COLO829 (cell line): ENCODE measurements at regions not wholly inside any gene's neighbourhood (a gene's known extent, or its start where the extent isn't known, plus 50 kb on each side); places are given as distances from the start of the nearest gene placed in this dataset.
"Not testable (repeated sequence)": the region's sequence is repeated elsewhere in the genome, so short reads cannot be mapped to it uniquely, and the experiment has no call there.

ENCODE experiments used
- DNase-seq: peaks from one replicate; pipeline ENCODE4 v3.0.0; 2012; ENCODE audit warnings: low spot score

DNA sequence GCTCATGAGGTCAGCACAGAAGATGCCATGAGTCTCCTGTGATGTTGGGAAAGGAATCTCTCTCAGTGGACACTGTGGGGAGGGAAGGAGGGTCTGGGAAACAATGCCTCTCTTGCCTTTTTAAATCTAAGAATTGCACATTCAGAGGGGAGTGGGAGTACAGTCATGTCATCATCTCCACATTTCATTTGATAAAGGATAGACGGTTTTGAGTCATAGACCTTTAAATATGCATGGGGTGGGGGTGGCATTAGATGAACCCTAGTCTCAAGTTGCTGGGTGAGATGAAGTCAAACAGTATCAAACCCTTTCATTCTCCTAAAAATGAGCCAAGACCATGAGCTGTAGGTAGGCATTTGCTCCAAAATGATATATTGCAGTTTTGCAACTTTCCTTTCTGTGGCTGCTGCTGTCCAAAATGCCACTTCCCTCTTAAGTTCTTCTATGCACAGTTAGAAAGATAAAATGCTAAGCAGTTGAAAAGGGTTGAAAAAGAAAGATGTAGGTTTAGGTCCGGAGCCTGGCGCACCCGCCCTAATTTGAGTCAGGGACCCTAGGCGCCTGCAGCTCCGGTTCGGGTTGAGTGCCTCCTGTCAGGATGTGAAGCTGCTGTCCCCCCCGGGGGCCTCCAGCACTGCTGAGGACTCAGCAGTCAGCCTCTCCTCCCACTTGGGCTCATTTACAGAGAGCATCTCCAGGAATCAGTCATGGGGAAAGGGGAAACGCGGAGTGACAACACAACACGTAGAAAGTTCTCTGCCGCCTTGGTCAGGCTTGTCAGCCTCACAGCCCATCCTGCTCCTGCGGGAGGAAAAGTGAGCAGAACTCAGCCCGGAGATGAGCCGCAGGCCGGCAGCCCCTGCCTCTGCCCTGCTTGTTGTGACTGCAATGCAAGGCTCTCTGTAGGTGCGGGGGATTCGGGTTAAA lies 479.3 kb upstream of the RUNX1 start:
- no peak for DNase-seq

DNA sequence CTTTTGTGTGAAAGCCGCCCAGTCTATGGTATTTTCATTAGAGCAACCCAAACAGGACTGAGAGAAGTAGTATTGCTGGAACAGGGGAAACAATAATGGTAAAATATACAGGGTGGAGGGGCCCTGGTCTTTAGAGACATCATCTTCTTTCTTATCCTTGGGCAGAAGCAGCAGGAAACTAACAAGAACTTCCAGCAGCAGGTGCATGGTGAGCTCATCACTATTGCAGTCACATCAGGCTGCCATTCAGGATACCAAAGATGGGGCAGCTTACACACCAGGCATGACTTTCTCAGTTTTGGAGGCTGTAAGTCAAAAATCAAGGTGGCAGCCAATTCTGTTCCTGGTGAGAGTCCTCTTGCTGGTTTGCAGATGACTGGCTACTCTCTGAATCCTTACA lies 478.3 kb upstream of the RUNX1 start:
- no peak for DNase-seq

DNA sequence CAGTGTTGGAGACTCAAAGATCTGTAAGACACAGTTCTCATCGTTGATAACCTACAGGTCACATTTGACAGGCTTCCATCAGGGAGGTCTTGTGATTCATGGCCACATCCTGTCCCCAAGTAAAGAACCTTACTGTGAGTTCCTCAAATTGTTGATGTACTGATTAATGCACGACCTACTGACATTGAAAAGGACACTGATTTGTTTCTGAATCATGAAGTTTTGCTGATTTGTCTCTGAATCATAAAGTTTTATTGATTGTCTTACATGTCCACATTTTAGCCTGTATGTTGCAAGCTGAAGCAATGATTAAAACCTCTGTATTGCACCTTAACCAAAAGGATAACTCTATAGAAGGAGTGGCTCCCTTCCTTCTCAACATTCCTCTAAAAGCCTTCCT lies 476.3 kb upstream of the RUNX1 start:
- DNase-seq, result no peak

DNA sequence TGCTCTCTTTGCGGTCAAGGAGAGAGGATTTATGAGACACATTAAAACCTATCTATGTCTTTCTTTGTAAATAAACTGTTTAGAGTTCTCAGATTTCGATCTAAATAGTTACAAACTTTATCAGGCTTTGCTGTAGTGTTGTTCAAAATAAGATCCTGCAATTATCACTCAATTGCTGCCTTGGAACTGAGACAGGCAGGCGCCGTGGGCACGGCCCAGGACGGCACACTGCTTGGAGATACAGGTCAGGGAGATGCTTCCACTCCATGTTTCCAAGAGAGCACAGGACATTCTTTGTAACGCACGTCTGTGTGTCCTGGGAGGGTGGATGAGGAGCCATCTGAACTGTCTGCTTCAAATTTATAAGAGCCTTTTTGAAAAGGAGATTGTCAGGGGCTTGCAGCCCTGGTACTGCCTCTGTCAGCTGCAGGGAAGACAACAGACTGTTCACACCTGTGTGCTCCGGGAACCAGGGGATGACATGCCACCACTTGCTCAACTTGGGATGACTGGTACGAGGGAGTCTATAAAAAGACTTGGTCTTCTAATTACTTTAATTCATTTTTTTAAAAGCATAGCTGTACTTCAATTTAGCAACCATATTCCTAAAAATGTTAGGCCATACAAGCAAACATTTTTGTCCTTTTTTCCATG lies 472.9 kb upstream of the RUNX1 start:
- no peak for DNase-seq

DNA sequence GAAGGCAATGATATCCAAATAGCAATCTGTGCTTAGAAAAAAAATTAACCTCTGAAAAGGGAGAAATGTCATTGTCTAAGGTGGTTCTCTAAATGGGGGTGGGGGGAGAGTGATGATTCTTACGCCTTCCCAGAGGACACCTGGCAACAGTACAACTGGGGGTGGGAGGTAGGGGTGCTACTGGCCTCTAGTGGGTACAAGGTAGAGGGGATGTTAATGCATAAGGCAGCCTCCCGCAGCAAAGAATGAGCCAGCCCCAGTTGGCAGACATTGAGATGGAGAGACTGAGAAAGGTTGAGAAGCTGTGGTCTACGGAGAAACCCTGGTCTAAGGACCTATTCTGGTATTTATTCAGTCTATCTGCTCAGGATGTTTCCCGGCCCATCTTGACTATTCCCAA lies 472.2 kb upstream of the RUNX1 start:
- DNase-seq, result no peak

DNA sequence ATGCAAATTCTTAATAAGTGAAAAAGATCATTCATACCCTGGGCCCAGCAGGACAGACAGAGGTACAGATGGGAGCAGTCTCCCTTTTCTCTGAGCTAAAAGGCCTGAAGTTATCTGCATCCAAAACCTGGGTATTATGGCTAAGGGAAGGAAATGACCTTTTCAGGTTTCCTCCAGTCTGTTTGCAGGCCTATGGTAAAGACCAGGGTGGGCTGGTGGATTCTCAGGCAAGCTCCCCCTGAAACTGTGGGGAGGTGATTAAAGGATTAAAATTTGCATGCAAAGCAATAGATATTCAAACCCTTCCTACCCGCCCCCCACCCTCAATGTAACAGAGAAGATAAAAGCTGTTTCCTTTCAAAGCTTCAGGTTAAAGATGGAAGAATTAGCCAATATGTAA lies 471.8 kb upstream of the RUNX1 start:
- DNase-seq, result no peak

DNA sequence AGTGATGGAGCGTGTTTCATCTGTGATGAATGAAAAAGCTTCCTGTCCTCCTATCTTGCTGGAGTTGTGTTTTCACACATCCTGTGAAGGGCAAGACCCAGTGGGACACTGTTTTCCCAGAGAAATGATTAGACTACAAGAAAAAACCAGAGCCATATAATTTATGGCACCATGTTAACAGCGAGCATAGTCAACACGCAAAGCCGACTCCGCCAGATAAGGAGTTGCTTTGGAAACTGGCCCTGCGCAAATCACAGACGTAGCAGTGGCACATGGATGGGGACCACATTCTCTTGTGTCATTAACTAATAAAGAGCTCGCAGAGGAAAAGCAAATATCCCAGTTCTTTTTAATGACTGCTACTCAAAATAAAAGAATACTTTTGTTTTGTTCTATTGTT lies 471.2 kb upstream of the RUNX1 start:
- no peak for DNase-seq

DNA sequence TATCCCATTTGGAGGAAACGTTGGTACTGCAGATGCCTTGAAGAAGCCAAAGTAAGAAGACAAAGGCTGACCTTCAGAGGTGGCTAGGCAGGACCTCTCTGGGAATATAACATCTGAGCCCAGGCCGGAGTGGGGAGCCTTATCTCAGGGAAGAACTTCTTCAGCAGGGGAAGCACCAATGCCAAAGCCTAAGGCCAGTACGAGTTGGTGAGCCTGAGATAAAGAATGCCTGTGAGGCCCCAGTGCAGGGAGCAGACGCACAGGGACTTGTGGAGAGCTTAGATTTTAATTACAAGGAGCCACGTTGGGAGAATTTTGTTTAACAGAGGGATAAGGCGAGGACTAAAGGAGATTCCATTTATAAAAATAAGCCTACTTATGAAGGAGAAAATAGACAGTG lies 468.8 kb upstream of the RUNX1 start:
- no peak for DNase-seq

DNA sequence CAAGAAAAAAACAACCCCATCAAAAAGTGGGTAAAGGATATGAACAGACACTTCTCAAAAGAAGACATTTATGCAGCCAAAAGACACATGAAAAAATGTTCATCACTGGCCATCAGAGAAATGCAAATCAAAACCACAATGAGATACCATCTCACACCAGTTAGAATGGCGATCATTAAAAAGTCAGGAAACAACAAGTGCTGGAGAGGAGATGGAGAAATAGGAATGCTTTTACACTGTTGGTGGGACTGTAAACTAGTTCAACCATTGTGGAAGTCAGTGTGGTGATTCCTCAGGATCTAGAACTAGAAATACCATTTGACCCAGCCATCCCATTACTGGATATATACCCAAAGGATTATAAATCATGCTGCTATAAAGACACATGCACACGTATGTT lies 467.2 kb upstream of the RUNX1 start:
- not testable (repeated sequence) for DNase-seq

DNA sequence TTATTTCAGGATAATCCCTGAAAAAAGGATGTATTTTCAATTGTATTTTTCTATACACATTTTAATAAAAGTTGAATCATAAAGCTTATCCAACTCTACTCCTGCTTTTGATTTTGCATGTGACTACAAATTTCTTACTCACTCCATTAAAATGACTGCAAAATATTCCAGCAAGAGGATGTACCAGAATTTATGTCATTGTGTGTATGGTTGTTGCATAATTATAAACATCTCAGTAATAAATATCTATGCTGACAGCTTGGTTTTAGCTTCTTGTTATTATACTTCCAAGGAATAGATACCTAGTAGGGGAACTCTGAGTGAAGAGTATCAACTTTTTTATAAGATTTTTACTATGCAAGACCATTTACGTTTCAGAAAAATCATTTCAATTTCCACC lies 463.2 kb upstream of the RUNX1 start:
- DNase-seq, result no peak

DNA sequence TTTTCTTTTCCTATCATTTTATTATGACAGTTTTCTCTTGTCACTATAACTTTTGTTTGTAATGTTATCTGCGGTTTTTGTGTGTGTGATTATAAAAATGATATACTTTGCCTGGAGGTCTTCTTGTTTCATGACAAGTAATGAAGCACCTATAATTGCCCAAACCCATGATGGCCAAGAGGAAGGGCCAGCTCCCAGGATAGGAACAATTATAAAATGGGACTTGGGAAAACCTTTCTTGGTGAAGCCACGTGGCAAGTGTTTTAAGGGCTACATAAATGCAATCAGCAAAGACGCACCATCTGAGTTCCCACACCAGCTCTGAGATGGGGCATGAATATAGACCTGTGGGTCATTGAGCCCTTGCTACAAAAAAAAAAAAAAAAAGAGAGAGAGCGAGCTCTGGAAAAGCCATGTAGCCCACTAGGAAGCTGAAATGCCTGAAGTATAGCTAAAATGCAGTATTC lies 462.6 kb upstream of the RUNX1 start:
- peak; percentile 20 for DNase-seq

DNA sequence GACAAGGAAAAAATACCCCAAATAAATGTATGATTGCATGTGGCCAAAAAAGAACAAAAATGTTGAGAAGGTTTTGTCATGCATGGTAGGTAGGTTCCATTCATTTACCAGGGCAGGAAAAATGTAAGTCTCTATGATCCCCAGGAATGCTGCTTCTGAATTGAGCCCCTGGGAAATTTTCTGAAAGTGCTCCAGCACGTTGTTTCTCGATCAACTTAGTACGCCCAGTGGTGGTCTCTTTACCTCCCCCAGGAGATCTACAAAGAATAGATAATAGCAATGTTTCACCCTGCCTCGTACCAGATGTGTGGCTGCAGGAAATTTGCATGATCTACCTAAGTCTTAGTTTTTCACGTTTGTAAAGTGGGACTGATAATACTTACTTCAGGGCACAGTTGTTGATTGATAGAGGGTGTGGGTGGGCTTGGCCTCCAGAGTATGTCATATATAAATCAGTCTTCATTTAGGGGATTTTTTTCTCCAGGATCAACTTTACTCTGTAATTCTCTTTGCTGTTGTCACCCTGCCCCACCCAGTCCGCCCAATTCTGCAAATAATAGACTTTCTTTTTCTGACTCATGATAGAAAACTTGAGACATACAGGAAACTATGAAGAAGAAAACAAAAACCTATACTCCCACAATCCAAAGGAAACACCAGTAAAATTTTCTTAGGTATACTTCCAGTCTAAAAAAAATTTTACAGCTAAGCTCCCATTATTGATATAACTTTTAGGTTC lies 462.0 kb upstream of the RUNX1 start:
- DNase-seq, result peak; percentile 17

DNA sequence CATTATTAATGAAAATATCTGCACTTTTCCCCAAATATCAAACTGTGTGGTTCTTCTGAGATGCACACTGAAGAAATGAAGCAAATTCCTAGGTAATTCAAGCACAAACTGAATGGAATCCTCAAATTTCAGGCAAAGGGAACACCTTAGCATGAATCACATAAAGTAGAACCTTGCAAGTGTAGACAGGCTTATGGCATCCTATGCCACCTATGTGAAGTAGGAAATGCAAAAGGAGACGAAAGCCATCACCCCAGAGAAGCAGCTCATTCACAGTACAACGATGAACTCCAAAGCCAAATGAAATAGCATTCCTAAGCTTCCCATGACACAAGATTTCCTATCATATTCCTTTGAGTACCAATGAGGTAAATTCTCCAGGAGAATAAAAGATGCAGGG lies 461.2 kb upstream of the RUNX1 start:
- DNase-seq, result no peak

DNA sequence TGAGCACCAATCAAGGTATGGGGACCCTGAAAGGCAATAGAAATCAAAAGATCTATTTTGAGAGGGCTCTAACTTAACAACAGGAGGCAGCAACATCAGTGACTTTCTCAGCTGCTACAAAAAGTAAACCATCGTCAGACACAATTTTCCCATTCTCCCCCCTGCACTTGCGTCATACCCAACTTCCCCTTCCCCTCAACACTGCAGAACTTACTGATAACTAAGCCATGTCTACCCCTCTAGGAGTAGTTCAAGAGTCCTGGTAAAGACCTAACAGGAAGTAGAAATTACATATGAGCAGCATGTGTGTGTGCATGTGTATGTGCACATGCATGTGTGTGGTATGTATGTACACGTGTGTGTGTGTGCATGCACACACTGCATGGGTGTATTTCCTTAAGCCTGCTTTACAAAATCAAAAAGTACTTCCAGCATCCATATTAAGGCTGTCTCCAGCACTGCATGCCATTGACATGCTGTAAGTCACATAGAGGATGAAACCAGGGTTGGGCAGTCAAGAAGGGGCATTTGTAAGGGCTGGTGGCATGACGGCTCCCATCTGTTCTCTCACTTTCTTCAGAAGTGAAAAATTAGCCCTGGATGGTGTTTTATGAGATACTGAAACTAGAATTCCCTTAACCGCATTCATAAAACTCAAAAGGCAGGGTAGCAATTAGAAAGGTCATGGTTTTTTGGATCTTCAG lies 460.1 kb upstream of the RUNX1 start:
- no peak for DNase-seq

DNA sequence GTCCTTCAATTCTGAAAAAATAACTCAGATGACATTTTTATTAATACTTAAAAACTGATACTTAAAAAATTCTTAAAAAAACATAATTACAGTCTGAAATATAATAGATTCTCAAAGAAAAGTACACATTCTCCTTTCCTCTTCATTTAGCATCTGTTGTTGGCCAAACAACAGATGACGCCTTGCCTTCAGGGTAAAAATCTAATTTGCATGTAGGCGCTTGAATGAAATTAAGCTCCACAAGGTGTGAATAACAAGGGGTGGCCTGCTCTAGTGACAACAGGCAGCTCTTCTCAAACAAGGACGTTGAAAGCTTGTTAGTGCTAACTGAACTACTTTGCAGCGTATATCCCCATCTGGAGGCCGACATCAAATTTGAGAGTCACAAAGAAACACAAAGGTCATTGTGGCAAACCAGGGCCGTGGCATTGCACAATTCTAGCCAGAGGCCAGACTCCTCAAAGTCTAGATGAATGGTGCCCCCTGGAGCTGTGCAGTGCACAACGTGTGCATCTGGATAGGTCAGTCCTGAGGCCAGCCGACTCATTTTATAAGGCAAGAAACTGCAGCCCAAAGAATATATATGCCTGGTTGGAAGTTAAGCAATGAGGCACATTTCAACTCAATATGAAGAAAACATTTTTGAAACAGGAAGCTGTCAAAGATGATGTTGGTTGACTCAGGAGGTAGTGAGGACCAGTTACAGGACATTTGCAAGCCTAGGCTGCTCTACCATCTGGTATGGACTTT lies 459.2 kb upstream of the RUNX1 start:
- DNase-seq, result peak; percentile 75

DNA sequence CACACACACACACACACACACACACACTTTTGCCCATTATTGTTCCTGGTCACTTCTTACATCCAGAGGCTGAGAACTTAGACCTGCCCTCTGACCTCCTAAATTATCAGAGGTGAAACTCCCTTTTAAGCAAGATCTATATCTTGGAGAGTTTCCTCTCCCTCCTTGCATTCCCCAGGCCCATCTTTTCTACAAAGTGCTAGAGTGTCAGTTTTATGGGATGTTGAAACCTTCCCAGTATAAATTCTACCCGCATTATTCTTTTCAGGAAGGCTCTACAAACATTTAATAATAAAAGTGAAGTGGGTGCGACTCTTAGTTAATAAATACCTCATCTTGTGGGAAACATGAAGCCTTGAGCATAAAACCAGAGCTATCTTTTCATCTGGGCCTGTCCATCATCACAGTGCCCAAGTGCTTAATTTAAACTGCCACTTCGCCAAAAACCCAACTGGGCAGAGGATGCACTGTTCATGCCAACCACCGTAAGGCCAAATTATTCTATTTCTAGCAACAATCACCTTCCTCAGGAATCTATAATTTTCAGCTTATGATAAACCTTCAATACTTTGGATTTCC lies 458.2 kb upstream of the RUNX1 start:
- DNase-seq, result no peak

DNA sequence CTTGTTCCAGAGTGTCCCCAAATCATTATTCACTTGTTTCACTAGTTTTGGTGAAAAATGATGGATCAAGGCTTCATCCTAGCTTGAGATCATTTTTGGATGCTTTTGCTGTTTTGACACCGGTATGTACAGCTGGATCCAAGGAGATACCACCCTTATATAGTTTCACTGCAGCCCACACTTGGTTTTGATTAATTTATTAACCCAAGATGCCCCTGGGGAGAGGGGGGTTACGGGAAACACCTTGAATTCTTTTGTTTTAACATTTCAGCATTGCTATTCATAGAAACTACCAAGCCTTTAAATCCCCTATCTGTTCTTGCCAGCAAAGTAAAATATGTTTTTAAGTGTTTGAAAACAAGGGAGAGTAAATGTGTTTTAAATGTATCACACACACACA lies 457.7 kb upstream of the RUNX1 start:
- no peak for DNase-seq

DNA sequence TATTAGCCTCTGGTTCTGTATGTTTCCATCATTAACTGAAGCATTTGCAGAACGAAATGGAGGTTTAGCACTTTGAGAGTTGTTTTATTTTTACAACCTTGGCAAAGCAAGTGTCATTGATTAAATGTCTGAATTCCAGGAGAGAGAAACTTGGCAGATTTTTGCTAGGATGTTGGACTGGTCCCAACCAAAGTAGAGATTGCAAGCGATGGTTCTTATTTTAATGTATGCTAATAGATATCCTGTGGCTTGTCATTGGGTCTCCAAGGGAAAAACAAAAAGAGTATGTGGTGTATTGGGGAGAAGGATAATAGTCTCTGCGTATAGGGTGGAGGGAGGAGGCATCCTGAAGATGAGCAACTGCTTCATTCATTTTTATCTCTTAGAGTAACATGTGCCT lies 457.2 kb upstream of the RUNX1 start:
- DNase-seq, result no peak

DNA sequence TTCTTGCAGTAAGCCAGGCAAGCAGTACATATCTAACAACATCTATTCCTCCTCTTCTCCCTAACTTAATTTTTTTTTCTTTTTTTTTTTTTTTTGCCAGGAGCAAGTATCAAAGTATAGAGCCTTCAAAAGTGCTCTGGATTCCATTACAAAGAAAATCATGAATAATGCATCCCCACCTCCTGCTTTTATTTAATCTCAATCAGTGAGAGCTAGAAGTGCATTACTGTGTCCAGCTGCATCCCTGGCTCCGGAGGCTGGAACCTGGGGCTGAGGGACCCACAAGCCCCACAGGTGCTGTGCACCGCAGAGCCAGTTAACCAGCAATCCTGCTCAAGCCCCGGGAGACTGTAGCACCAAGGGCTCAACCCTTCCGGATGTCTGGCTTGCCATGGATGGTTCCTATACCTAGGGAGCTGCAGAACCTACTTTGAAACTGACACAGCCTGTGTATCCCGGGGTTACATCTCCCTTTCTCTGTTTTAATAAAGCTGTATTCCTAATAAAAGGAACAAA lies 455.9 kb upstream of the RUNX1 start:
- DNase-seq, result no peak

DNA sequence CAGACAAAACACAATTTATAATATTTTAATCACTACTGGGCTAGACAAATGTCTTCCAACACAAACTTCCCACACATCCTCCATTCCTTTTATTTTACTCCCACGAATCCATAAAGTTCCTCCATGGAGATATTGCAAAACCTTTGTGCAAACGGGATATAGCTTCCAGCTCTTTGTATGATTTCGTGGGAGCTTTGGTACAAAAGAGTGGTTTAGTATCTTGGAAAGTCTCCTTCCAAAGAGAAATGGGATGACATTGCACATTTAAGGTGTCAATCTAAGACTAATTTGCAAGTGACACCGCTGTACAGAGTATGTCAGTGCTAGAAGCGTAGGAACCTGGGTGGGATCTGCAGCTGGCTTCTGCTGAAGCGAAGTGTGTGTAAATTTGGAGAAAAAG lies 455.2 kb upstream of the RUNX1 start:
- DNase-seq, result no peak

DNA sequence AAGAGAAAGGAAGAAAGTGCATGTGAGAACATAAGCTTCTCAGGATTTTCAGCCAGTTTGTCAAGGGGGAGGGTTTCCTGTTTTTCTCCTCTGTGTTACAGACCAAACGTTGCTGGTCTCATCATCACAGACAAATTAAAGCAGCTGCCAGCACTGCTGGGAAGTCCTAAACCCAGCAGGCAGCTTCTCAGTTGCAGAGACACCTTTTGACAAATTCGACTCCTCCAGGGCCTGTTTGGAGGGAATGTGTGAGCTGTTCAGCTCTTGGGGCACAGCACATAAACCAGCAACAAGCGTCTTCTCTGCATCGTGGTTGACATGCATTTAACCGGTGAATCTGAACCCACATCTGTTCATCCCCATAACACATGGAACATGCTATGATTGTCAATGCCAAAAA lies 454.6 kb upstream of the RUNX1 start:
- DNase-seq, result no peak
